HEK293T (cell line): ENCODE measurements at regions not wholly inside any gene's neighbourhood (a gene's known extent, or its start where the extent isn't known, plus 50 kb on each side); places are given as distances from the start of the nearest gene placed in this dataset.
"Not testable (repeated sequence)": the region's sequence is repeated elsewhere in the genome, so short reads cannot be mapped to it uniquely, and the experiment has no call there.

Experiments
- CTCF ChIA-PET: fragments of 350-600 bp; formaldehyde crosslinking; extraction: SDS; loops from one replicate; lab custom pipeline; 2021; ENCODE audit warnings: antibody characterized with exemption, inconsistent platforms; lab: Yijun Ruan, JAX
- POLR2A ChIA-PET: fragments of 350-600 bp; formaldehyde crosslinking; extraction: SDS; loops from one replicate; lab custom pipeline; 2020; ENCODE audit warnings: antibody characterized with exemption, inconsistent platforms; lab: Yijun Ruan, JAX
- DNase-seq: peaks from one replicate; pipeline ENCODE4 v3.0.0; 2012; ENCODE audit warnings: mixed read lengths; ENCODE audit errors: extremely low spot score
- BHLHE40 ChIP-seq: fragments of 450-650 bp; IDR thresholded peaks from 2 replicates; pipeline ENCODE4 v1.6.1; 2016; ENCODE audit warnings: mild to moderate bottlenecking, moderate library complexity, borderline replicate concordance
- CTBP1 ChIP-seq: fragments of 450-650 bp; IDR thresholded peaks from 2 replicates; pipeline ENCODE4 v1.6.1; 2016; ENCODE audit warnings: borderline replicate concordance
- FOXA1 ChIP-seq: fragments of 450-650 bp; IDR thresholded peaks from 2 replicates; pipeline ENCODE4 v1.6.1; 2016; ENCODE audit warnings: mild to moderate bottlenecking
- FOXK2 ChIP-seq: fragments of 450-650 bp; IDR thresholded peaks from 2 replicates; pipeline ENCODE4 v1.6.1; 2016; ENCODE audit warnings: mild to moderate bottlenecking
- FOXM1 ChIP-seq: fragments of 450-650 bp; IDR thresholded peaks from 2 replicates; pipeline ENCODE4 v1.6.1; 2017; ENCODE audit warnings: mild to moderate bottlenecking, borderline replicate concordance
- LEF1 ChIP-seq: fragments of 450-650 bp; IDR thresholded peaks from 2 replicates; pipeline ENCODE4 v1.6.1; 2017; ENCODE audit warnings: mild to moderate bottlenecking, borderline replicate concordance
- ZNF384 ChIP-seq: fragments of 450-650 bp; IDR thresholded peaks from 2 replicates; pipeline ENCODE4 v1.6.1; 2016
- TF ChIP-seq, protein P1 (sequence below): fragments of 450-650 bp; IDR thresholded peaks from 2 replicates; pipeline ENCODE4 v1.6.1; 2016

DNA sequence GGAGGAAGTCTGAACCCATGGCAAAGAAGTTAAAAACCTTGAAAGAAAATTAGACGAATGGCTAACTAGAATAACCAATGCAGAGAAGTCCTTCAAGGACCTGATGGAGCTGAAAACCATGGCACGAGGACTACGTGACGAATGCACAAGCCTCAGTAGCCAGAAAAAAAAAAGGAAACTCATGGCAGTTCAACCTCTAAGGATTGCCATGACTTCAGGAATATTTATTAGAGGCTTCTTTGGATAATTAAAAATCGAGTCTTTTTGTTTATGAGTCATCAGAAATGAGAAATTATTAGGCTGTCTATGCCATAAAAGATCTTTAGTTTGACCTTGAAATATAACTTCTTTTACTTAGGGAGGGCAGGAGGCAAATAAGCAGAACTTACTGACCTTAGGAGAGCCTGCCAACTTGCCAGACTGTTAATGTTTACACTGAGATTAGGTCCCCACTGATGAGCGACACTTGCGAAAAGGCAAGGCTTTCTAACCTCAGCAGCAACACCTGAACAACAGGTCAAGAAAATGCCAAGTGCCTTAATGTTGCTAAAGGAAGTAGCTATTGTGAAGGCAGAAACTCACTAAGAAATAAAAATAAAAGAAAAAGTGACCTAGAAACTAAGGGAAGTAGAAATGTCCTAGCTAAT, 55.2 kb upstream of the TUSC1 start:
- ChIA-PET POLR2A (no interaction called here), CTCF (no interaction called here)
- TF ChIP-seq FOXA1 (no peak), CTBP1 (no peak), BHLHE40 (no peak), FOXK2 (no peak), ZNF384 (no peak), FOXM1 (no peak), LEF1 (no peak)
- TF ChIP-seq, protein P1, sequence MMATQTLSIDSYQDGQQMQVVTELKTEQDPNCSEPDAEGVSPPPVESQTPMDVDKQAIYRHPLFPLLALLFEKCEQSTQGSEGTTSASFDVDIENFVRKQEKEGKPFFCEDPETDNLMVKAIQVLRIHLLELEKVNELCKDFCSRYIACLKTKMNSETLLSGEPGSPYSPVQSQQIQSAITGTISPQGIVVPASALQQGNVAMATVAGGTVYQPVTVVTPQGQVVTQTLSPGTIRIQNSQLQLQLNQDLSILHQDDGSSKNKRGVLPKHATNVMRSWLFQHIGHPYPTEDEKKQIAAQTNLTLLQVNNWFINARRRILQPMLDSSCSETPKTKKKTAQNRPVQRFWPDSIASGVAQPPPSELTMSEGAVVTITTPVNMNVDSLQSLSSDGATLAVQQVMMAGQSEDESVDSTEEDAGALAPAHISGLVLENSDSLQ, result no peak
- DNase-seq, result no peak

DNA sequence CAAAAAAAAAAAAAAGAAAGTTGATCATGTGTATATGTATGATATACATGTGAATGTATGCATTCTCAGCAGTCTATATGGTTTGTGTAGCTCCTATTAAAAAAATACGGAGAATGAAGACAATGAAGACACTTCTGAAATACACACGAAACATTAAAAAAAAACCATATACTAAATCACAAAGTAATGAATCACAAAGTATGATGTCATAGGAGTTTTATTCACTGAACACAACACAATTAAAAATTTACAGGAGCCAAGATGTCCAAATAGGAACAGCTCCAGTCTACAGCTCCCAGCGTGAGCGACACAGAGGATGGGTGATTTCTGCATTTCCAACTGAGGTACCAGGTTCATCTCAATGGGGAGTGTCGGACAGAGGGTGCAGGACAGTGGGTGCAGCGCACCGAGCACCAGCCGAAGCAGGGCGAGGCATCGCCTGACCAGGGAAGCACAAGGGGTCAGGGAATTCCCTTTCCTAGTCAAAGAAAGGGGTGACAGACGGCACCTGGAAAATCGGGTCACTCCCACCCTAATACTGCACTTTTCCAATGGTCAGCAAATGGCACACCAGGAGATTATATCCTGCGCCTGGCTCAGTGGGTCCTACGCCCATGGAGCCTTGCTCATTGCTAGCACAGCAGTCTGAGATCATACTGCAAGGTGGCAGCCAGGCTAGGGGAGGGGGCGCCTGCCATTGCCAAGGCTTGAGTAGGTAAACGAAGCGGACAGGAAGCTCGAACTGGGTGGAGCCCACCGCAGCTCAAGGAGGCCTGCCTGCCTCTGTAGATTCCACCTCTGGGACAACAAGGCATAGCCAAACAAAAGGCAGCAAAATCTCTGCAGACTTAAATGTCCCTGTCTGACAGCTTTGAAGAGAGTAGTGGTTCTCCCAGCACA, 53.9 kb upstream of the TUSC1 start:
- POLR2A ChIA-PET, DNase-seq, CTCF ChIA-PET: not testable (repeated sequence)
